ENCODE measurements at regions not wholly inside any gene's neighbourhood (a gene's known extent, or its start where the extent isn't known, plus 50 kb on each side); places are given as distances from the start of the nearest gene placed in this dataset.

- Histone ChIP-seq H3K79me2 (ENCODE audit: insufficient read depth) (no peaks in the 10 kb centered on the region), H3K36me3 (replicated peaks in 1 of 2; ENCODE audit: control insufficient read depth in 1 of 2, insufficient read depth in 2 of 2, low read length in 1 of 2) (no peaks in the 10 kb centered on the region), H3K27ac (ENCODE audit: low read depth in 2 of 2, low read length in 1 of 2) (no peak overlapping the region), H3K4me3 (ENCODE audit: low read depth in 2 of 2, low read length in 1 of 2) (no peak overlapping the region), H3K9me2 (no peaks in the 10 kb centered on the region), H2AFZ (ENCODE audit: low read depth) (no peak overlapping the region), H4K20me1 (ENCODE audit: insufficient read depth) (no peaks in the 10 kb centered on the region), H3F3A (replicated peaks; ENCODE audit: insufficient read depth) (no peaks in the 10 kb centered on the region), H3K4me1 (ENCODE audit: control insufficient read depth in 1 of 2, insufficient read depth in 2 of 2, low read depth in 1 of 2, low read length in 1 of 2) (no peaks in the 10 kb centered on the region; a peak in 2 of 4 replicates), H3K4me2 (no peak overlapping the region), H3K27me3 (ENCODE audit: insufficient read depth) (no peaks in the 10 kb centered on the region), H3K9me3 (no peaks in the 10 kb centered on the region), H3K9ac (no peak overlapping the region)
- POLR2A ChIA-PET = no interaction called here
- CTCF ChIA-PET = no interaction called here
- no peak for DNase-seq
- no peak for TF ChIP-seq USF1 (IDR thresholded peaks at IDR 0.05; ENCODE audit: borderline replicate concordance, low read depth)
- TF ChIP-seq CTCF (IDR thresholded peaks at IDR 0.05) = no peak
- no peak for TF ChIP-seq SMC3 (IDR thresholded peaks at IDR 0.05; ENCODE audit: low read depth, low read length)
- TF ChIP-seq NFIC (IDR thresholded peaks at IDR 0.05; ENCODE audit: borderline replicate concordance) = no peak
- TF ChIP-seq EP300 (IDR thresholded peaks at IDR 0.05; ENCODE audit: borderline replicate concordance in 1 of 2, low read depth in 1 of 2, low read length in 1 of 2) = no peak
- no peak for TF ChIP-seq MAX (IDR thresholded peaks at IDR 0.05; ENCODE audit: low read depth)
- TF ChIP-seq ELF1 (IDR thresholded peaks at IDR 0.05) = no peak
- TF ChIP-seq REST (IDR thresholded peaks at IDR 0.05; ENCODE audit: low read depth, low read length) = no peak
- no peak for TF ChIP-seq USF2 (IDR thresholded peaks at IDR 0.05; ENCODE audit: borderline replicate concordance, low read depth, low read length)
- TF ChIP-seq ZBTB33 (IDR thresholded peaks at IDR 0.05; ENCODE audit: borderline replicate concordance, low read depth) = no peak
- TF ChIP-seq MEF2A (IDR thresholded peaks at IDR 0.05; ENCODE audit: borderline replicate concordance, low read depth) = no peak
- no peak for TF ChIP-seq EZH2phosphoT487 (IDR thresholded peaks at IDR 0.05; ENCODE audit: borderline replicate concordance, low read depth)
- TF ChIP-seq NRF1 (IDR thresholded peaks at IDR 0.05; ENCODE audit: low read depth, low read length) = no peak
- no peak for TF ChIP-seq RCOR1 (IDR thresholded peaks at IDR 0.05; ENCODE audit: low read length)
- TF ChIP-seq PBX3 (IDR thresholded peaks at IDR 0.05) = no peak
- no peak for TF ChIP-seq TAF1 (IDR thresholded peaks at IDR 0.05; ENCODE audit: borderline replicate concordance, low read depth, low read length)
- no peak for TF ChIP-seq TCF12 (IDR thresholded peaks at IDR 0.05)
- no peak for TF ChIP-seq RFX5 (IDR thresholded peaks at IDR 0.05; ENCODE audit: low read length)
- TF ChIP-seq TEAD4 (IDR thresholded peaks at IDR 0.05; ENCODE audit: borderline replicate concordance, insufficient read depth) = no peak
- WGBS (ENCODE audit: low lambda C conversion rate) = 51% methylated on average over 5 of the region's 5 CpGs
Measured at GRCh38 chr12:5375547-5376295, 56.2 kb upstream of the NTF3 start.
